H9 (cell line): ENCODE measurements at regions not wholly inside any gene's neighbourhood (a gene's known extent, or its start where the extent isn't known, plus 50 kb on each side); places are given as distances from the start of the nearest gene placed in this dataset.
"Not testable (repeated sequence)": the region's sequence is repeated elsewhere in the genome, so short reads cannot be mapped to it uniquely, and the experiment has no call there.

Source experiments
- DNase-seq: peaks from one replicate; pipeline ENCODE4 v3.0.0-alpha.2; 2017
- H2AFZ ChIP-seq: one replicate; pipeline ENCODE4 v1.6.1; 2013; ENCODE audit warnings: mild to moderate bottlenecking, low read length, control low read depth, moderate library complexity
- H2AK5ac ChIP-seq: 2 replicates; pipeline ENCODE4 v1.6.1; 2013; ENCODE audit warnings: low read length, control low read depth, mixed read lengths; ENCODE audit not compliant: insufficient read length
- H2BK120ac ChIP-seq: one replicate; pipeline ENCODE4 v1.6.1; 2013; ENCODE audit warnings: low read depth, mild to moderate bottlenecking, low read length, control low read depth, inconsistent platforms; ENCODE audit not compliant: poor library complexity, severe bottlenecking
- H2BK12ac ChIP-seq: 2 replicates; pipeline ENCODE4 v1.6.1; 2013; ENCODE audit warnings: low read length, control low read depth, mixed read lengths, low read depth; ENCODE audit not compliant: insufficient read length
- H2BK15ac ChIP-seq: 2 replicates; pipeline ENCODE4 v1.6.1; 2013; ENCODE audit warnings: low read depth, low read length, control low read depth
- H2BK20ac ChIP-seq: one replicate; pipeline ENCODE4 v1.6.1; 2013; ENCODE audit warnings: low read depth, mild to moderate bottlenecking, low read length, control low read depth, inconsistent platforms; ENCODE audit not compliant: poor library complexity, severe bottlenecking
- H2BK5ac ChIP-seq: 2 replicates; pipeline ENCODE4 v1.6.1; 2013; ENCODE audit warnings: low read length, control low read depth, mixed read lengths; ENCODE audit not compliant: insufficient read length
- H3K14ac ChIP-seq: 2 replicates; pipeline ENCODE4 v1.6.1; 2013; ENCODE audit warnings: low read length, control low read depth; ENCODE audit not compliant: insufficient read depth
- H3K18ac ChIP-seq: 2 replicates; pipeline ENCODE4 v1.6.1; 2013; ENCODE audit warnings: low read depth, mild to moderate bottlenecking, mixed read lengths, low read length, control low read depth; ENCODE audit not compliant: insufficient read length
- H3K23ac ChIP-seq: 2 replicates; pipeline ENCODE4 v1.6.1; 2013; ENCODE audit warnings: low read length, control low read depth, mixed read lengths, low read depth; ENCODE audit not compliant: insufficient read length
- H3K23me2 ChIP-seq: 2 replicates; pipeline ENCODE4 v1.6.1; 2013; ENCODE audit warnings: low read depth, mild to moderate bottlenecking, mixed read lengths, low read length, control low read depth; ENCODE audit not compliant: insufficient read length, poor library complexity, severe bottlenecking
- H3K27ac ChIP-seq: 2 replicates; pipeline ENCODE4 v1.5.1; 2013; ENCODE audit warnings: low read length, control low read depth, mixed read lengths, low read depth; ENCODE audit not compliant: insufficient read length
- H3K27me3 ChIP-seq: 2 replicates; pipeline ENCODE4 v1.6.1; 2013; ENCODE audit warnings: low read length, control low read depth, inconsistent platforms; ENCODE audit not compliant: insufficient read depth
- H3K4ac ChIP-seq: 2 replicates; pipeline ENCODE4 v1.6.1; 2013; ENCODE audit warnings: low read depth, mild to moderate bottlenecking, control low read depth, inconsistent platforms, low read length, moderate library complexity
- H3K4me1 ChIP-seq: 2 replicates; pipeline ENCODE4 v1.6.1; 2013; ENCODE audit warnings: low read length, control low read depth, inconsistent platforms; ENCODE audit not compliant: insufficient read depth
- H3K4me2 ChIP-seq: 2 replicates; pipeline ENCODE4 v1.6.1; 2013; ENCODE audit warnings: low read length, control low read depth, mixed read lengths; ENCODE audit not compliant: insufficient read length, insufficient read depth
- H3K56ac ChIP-seq: 2 replicates; pipeline ENCODE4 v1.6.1; 2013; ENCODE audit warnings: low read depth, mild to moderate bottlenecking, mixed read lengths, low read length, control low read depth; ENCODE audit not compliant: insufficient read length
- H3K79me1 ChIP-seq: 2 replicates; pipeline ENCODE4 v1.6.1; 2013; ENCODE audit warnings: low read depth, mild to moderate bottlenecking, moderate library complexity, low read length, control low read depth, inconsistent platforms; ENCODE audit not compliant: insufficient read depth, poor library complexity, severe bottlenecking
- H3K79me2 ChIP-seq: 2 replicates; pipeline ENCODE4 v1.6.1; 2013; ENCODE audit warnings: low read length, control low read depth, inconsistent platforms; ENCODE audit not compliant: insufficient read depth
- H3K9ac ChIP-seq: 2 replicates; pipeline ENCODE4 v1.6.1; 2013; ENCODE audit warnings: low read length, control low read depth, mixed read lengths; ENCODE audit not compliant: insufficient read length; ENCODE audit errors: extremely low read depth
- H3K9me3 ChIP-seq: one replicate; pipeline ENCODE4 v1.6.1; 2013; ENCODE audit warnings: low read depth, low read length, inconsistent platforms; ENCODE audit not compliant: control insufficient read depth
- H3T11ph ChIP-seq: one replicate; pipeline ENCODE4 v1.6.1; 2013; ENCODE audit warnings: mild to moderate bottlenecking, low read length, control low read depth, inconsistent platforms
- H4K20me1 ChIP-seq: one replicate; pipeline ENCODE4 v1.6.1; 2013; ENCODE audit not compliant: control insufficient read depth, insufficient read length, insufficient read depth
- H4K5ac ChIP-seq: 2 replicates; pipeline ENCODE4 v1.6.1; 2013; ENCODE audit warnings: low read depth, mild to moderate bottlenecking, mixed read lengths, low read length, control low read depth; ENCODE audit not compliant: insufficient read length
- H4K8ac ChIP-seq: replicated peaks from 2 replicates; pipeline ENCODE4 v1.6.1; 2013; ENCODE audit warnings: low read length, control low read depth, mixed read lengths, low read depth; ENCODE audit not compliant: insufficient read length
- H4K91ac ChIP-seq: 2 replicates; pipeline ENCODE4 v1.6.1; 2013; ENCODE audit warnings: low read depth, mild to moderate bottlenecking, moderate library complexity, mixed read lengths, low read length, control low read depth; ENCODE audit not compliant: insufficient read length
- H3K27ac Mint-ChIP-seq, 3 experiments: 2 replicates in 2 of 3; 3 replicates in 1 of 3; pipeline ENCODE4 v1.8.0; 2020 to 2021; ENCODE audit warnings: mixed read lengths in 3 of 3, mild to moderate bottlenecking in 1 of 3, moderate library complexity in 1 of 3
- H3K27me3 Mint-ChIP-seq: 2 replicates; pipeline ENCODE4 v1.8.0; 2021; ENCODE audit warnings: low read depth, mild to moderate bottlenecking, moderate library complexity, mixed read lengths
- H3K36me3 Mint-ChIP-seq, 3 experiments: 2 replicates in 2 of 3; 3 replicates in 1 of 3; pipeline ENCODE4 v1.8.0; 2020 to 2021; ENCODE audit warnings: low read depth in 3 of 3, mixed read lengths in 3 of 3; ENCODE audit not compliant: insufficient read depth in 1 of 3
- H3K4me1 Mint-ChIP-seq, 2 experiments: 2 replicates each; pipeline ENCODE4 v1.8.0; 2020; ENCODE audit warnings: mixed read lengths in 2 of 2
- H3K4me3 Mint-ChIP-seq, 2 experiments: 2 replicates in 1 of 2; 3 replicates in 1 of 2; pipeline ENCODE4 v1.8.0; 2020 to 2021; ENCODE audit warnings: mild to moderate bottlenecking in 2 of 2, mixed read lengths in 2 of 2, moderate library complexity in 1 of 2
- H3K9me3 Mint-ChIP-seq, 2 experiments: 2 replicates in 1 of 2; 3 replicates in 1 of 2; pipeline ENCODE4 v1.8.0; 2020; ENCODE audit warnings: mild to moderate bottlenecking in 2 of 2, mixed read lengths in 2 of 2, moderate library complexity in 1 of 2
- WGBS: extraction: QIAGEN DNeasy Blood & Tissue Kit; methylation state at CpG from one replicate; pipeline ENCODE4 v1.1.7; 2013; ENCODE audit warnings: missing lambda C conversion rate, low lambda C conversion rate, mixed read lengths; ENCODE audit not compliant: insufficient read length; ENCODE audit errors: extremely low coverage; 5-methylcytosine and 5-hydroxymethylcytosine counted together
- TF ChIP-seq, protein P1 (sequence below): fragments of 200-600 bp; sonication (generic); conservative IDR thresholded peaks from 3 replicates; pipeline ENCODE4 v1.8.0; 2021; ENCODE audit warnings: antibody characterized with exemption, mild to moderate bottlenecking

GRCh38 chr3:34895841-34896240 is 743.5 kb upstream of the ARPP21 start:
- H4K20me1 ChIP-seq = no peaks in the 10 kb centered on the region
- H2AFZ ChIP-seq = no peak overlapping the region
- Mint-ChIP-seq H3K9me3 (no peaks in the 10 kb centered on the region), H3K27me3 (no peaks in the 10 kb centered on the region), H3K4me1 (no peaks in the 10 kb centered on the region), H3K27ac (no peak overlapping the region), H3K4me3 (no peak overlapping the region), H3K36me3 (no peaks in the 10 kb centered on the region)
- no peak overlapping the region for H3T11ph ChIP-seq
- no peak overlapping the region for H3K23ac ChIP-seq
- no peak for DNase-seq
- no peak overlapping the region for H2BK5ac ChIP-seq
- H3K27ac ChIP-seq = no peak overlapping the region
- H3K18ac ChIP-seq = no peak overlapping the region
- no peak overlapping the region for H4K5ac ChIP-seq
- no peak overlapping the region for H2BK15ac ChIP-seq
- H3K9ac ChIP-seq = no peak overlapping the region
- H3K79me1 ChIP-seq = no peaks in the 10 kb centered on the region
- WGBS = no CpG with 5 or more reads among the region's 1 CpG
- H2AK5ac ChIP-seq = no peak overlapping the region
- H2BK120ac ChIP-seq = no peak overlapping the region
- TF ChIP-seq, protein P1, sequence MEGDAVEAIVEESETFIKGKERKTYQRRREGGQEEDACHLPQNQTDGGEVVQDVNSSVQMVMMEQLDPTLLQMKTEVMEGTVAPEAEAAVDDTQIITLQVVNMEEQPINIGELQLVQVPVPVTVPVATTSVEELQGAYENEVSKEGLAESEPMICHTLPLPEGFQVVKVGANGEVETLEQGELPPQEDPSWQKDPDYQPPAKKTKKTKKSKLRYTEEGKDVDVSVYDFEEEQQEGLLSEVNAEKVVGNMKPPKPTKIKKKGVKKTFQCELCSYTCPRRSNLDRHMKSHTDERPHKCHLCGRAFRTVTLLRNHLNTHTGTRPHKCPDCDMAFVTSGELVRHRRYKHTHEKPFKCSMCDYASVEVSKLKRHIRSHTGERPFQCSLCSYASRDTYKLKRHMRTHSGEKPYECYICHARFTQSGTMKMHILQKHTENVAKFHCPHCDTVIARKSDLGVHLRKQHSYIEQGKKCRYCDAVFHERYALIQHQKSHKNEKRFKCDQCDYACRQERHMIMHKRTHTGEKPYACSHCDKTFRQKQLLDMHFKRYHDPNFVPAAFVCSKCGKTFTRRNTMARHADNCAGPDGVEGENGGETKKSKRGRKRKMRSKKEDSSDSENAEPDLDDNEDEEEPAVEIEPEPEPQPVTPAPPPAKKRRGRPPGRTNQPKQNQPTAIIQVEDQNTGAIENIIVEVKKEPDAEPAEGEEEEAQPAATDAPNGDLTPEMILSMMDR = no peak
- no peak overlapping the region for H3K56ac ChIP-seq
- H3K4ac ChIP-seq = no peak overlapping the region
- H3K9me3 ChIP-seq = no peaks in the 10 kb centered on the region
- H3K27me3 ChIP-seq = no peaks in the 10 kb centered on the region
- H3K14ac ChIP-seq = no peak overlapping the region
- no peak overlapping the region for H4K91ac ChIP-seq
- no peak overlapping the region for H3K4me2 ChIP-seq
- H3K79me2 ChIP-seq = no peaks in the 10 kb centered on the region
- no peaks in the 10 kb centered on the region for H3K4me1 ChIP-seq
- H4K8ac ChIP-seq = no peak overlapping the region
- H3K23me2 ChIP-seq = no peaks in the 10 kb centered on the region
- no peak overlapping the region for H2BK12ac ChIP-seq
- H2BK20ac ChIP-seq = no peak overlapping the region

- H3K14ac ChIP-seq, H4K5ac ChIP-seq, H4K20me1 ChIP-seq, H2AFZ ChIP-seq, H3K56ac ChIP-seq, H3K79me1 ChIP-seq, H2AK5ac ChIP-seq, H2BK120ac ChIP-seq, H2BK20ac ChIP-seq, H3K23me2 ChIP-seq, H3T11ph ChIP-seq, H3K4me3 Mint-ChIP-seq, H3K79me2 ChIP-seq, H2BK5ac ChIP-seq, DNase-seq, H3K4me2 ChIP-seq, H3K9me3 ChIP-seq, H3K4ac ChIP-seq, H4K91ac ChIP-seq, H4K8ac ChIP-seq, H3K27me3 Mint-ChIP-seq, H3K27ac ChIP-seq, H2BK12ac ChIP-seq, H3K36me3 Mint-ChIP-seq, H3K4me1 ChIP-seq, H3K18ac ChIP-seq, H3K4me1 Mint-ChIP-seq, H3K27me3 ChIP-seq, H3K27ac Mint-ChIP-seq, H3K9ac ChIP-seq, H3K23ac ChIP-seq, H2BK15ac ChIP-seq: not testable (repeated sequence)
- WGBS = no CpG with 5 or more reads among the region's 4 CpGs
- peaks cover 12 to 25% of the 10 kb centered on the region in 2 experiments for H3K9me3 Mint-ChIP-seq
Observed at GRCh38 chr3:34909679-34910078, 729.6 kb upstream of the ARPP21 start.
